Loucy (cell line): ENCODE measurements at regions not wholly inside any gene's neighbourhood (a gene's known extent, or its start where the extent isn't known, plus 50 kb on each side); places are given as distances from the start of the nearest gene placed in this dataset.
A peak's percentile ranks its signal among the peaks of the same experiment; 100 is the strongest.

Experiments used
- H2AFZ ChIP-seq: fragments of 200-600 bp; sonication (generic); 2 replicates; pipeline ENCODE4 v1.6.0; 2016; ENCODE audit warnings: antibody characterized with exemption, mild to moderate bottlenecking, low read length, moderate library complexity
- H3F3A ChIP-seq: fragments of 200-600 bp; 2 replicates; pipeline ENCODE4 v1.6.0; 2016; ENCODE audit warnings: antibody characterized with exemption, low read depth, mild to moderate bottlenecking
- H3K27me3 ChIP-seq: fragments of 200-600 bp; sonication (generic); 2 replicates; pipeline ENCODE4 v1.6.1; 2014; ENCODE audit warnings: low read length, mild to moderate bottlenecking; ENCODE audit not compliant: insufficient read depth, poor library complexity, severe bottlenecking
- H3K36me3 ChIP-seq: fragments of 200-600 bp; sonication (generic); 2 replicates; pipeline ENCODE4 v1.6.1; 2016; ENCODE audit warnings: low read length; ENCODE audit not compliant: insufficient read depth
- H3K4me1 ChIP-seq: fragments of 200-600 bp; sonication (generic); 2 replicates; pipeline ENCODE4 v1.5.1; 2014; ENCODE audit warnings: low read length, mild to moderate bottlenecking; ENCODE audit not compliant: insufficient read depth, poor library complexity, severe bottlenecking
- H3K4me2 ChIP-seq: fragments of 200-600 bp; sonication (generic); 2 replicates; pipeline ENCODE4 v1.6.0; 2014; ENCODE audit warnings: antibody characterized with exemption, low read length, low read depth, mild to moderate bottlenecking; ENCODE audit not compliant: poor library complexity, severe bottlenecking
- H3K4me3 ChIP-seq: fragments of 200-600 bp; sonication (generic); 2 replicates; pipeline ENCODE4 v1.5.1; 2014; ENCODE audit warnings: low read length, mild to moderate bottlenecking, mixed read lengths; ENCODE audit not compliant: poor library complexity, severe bottlenecking
- H3K79me2 ChIP-seq: fragments of 200-600 bp; sonication (generic); 2 replicates; pipeline ENCODE4 v1.6.1; 2014; ENCODE audit warnings: low read length; ENCODE audit not compliant: insufficient read depth
- H3K9ac ChIP-seq: fragments of 200-600 bp; sonication (generic); 2 replicates; pipeline ENCODE4 v1.6.0; 2014; ENCODE audit warnings: mild to moderate bottlenecking, low read depth, low read length, moderate library complexity; ENCODE audit not compliant: poor library complexity, severe bottlenecking
- H3K9me2 ChIP-seq: fragments of 200-600 bp; sonication (generic); replicated peaks from 2 replicates; pipeline ENCODE4 v1.6.1; 2016; ENCODE audit warnings: low read depth, low read length, mixed read lengths
- H3K9me3 ChIP-seq: fragments of 200-600 bp; sonication (generic); 2 replicates; pipeline ENCODE4 v1.6.1; 2014; ENCODE audit warnings: mild to moderate bottlenecking, antibody characterized with exemption, low read length, low read depth; ENCODE audit not compliant: insufficient read depth
- H4K20me1 ChIP-seq: fragments of 200-600 bp; sonication (generic); 2 replicates; pipeline ENCODE4 v1.6.0; 2014; ENCODE audit warnings: antibody characterized with exemption, low read length, mild to moderate bottlenecking; ENCODE audit not compliant: insufficient read depth, poor library complexity, severe bottlenecking
- EZH2phosphoT487 ChIP-seq: fragments of 200-600 bp; IDR thresholded peaks from 2 replicates; pipeline ENCODE4 v1.6.1; 2018; ENCODE audit warnings: antibody characterized with exemption, mild to moderate bottlenecking, moderate library complexity, borderline replicate concordance
- TF ChIP-seq, protein P1 (sequence below): fragments of 200-600 bp; sonication (generic); conservative IDR thresholded peaks from 2 replicates; pipeline ENCODE4 v1.5.1; 2014; ENCODE audit warnings: mild to moderate bottlenecking, antibody characterized with exemption, low read length

DNA sequence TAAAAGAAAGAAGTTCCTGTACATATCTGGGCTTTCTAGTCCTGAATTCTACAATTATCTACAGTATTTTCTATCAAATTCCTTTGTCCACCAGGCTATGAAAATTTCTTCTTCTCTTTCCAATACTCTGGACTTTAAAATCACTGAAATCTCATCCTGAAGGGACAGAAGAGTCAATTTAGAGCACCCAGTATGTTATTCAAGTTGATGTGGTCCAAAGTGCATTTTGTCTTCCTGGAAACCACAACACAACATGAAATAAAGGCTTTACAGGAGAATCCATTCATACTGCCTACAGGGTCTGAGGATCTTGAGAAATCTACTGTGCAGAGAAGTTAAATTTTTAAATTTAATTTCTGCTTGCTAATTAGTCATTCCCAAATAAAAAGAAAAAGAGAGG, 94.9 kb upstream of the ADGRF1 start:
- H3K9me3 ChIP-seq = no peaks in the 10 kb centered on the region
- H3K9ac ChIP-seq = no peak overlapping the region
- H3K79me2 ChIP-seq = no peaks in the 10 kb centered on the region
- H3K27me3 ChIP-seq = no peaks in the 10 kb centered on the region
- H3K36me3 ChIP-seq = no peaks in the 10 kb centered on the region
- no peaks in the 10 kb centered on the region for H3F3A ChIP-seq
- no peak for TF ChIP-seq EZH2phosphoT487
- TF ChIP-seq, protein P1, sequence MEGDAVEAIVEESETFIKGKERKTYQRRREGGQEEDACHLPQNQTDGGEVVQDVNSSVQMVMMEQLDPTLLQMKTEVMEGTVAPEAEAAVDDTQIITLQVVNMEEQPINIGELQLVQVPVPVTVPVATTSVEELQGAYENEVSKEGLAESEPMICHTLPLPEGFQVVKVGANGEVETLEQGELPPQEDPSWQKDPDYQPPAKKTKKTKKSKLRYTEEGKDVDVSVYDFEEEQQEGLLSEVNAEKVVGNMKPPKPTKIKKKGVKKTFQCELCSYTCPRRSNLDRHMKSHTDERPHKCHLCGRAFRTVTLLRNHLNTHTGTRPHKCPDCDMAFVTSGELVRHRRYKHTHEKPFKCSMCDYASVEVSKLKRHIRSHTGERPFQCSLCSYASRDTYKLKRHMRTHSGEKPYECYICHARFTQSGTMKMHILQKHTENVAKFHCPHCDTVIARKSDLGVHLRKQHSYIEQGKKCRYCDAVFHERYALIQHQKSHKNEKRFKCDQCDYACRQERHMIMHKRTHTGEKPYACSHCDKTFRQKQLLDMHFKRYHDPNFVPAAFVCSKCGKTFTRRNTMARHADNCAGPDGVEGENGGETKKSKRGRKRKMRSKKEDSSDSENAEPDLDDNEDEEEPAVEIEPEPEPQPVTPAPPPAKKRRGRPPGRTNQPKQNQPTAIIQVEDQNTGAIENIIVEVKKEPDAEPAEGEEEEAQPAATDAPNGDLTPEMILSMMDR = no peak
- no peak overlapping the region for H2AFZ ChIP-seq
- no peaks in the 10 kb centered on the region for H3K9me2 ChIP-seq
- no peak overlapping the region for H3K4me2 ChIP-seq
- H3K4me3 ChIP-seq = no peak overlapping the region
- H3K4me1 ChIP-seq = peaks cover 21% of the 10 kb centered on the region
- H4K20me1 ChIP-seq = no peaks in the 10 kb centered on the region

DNA sequence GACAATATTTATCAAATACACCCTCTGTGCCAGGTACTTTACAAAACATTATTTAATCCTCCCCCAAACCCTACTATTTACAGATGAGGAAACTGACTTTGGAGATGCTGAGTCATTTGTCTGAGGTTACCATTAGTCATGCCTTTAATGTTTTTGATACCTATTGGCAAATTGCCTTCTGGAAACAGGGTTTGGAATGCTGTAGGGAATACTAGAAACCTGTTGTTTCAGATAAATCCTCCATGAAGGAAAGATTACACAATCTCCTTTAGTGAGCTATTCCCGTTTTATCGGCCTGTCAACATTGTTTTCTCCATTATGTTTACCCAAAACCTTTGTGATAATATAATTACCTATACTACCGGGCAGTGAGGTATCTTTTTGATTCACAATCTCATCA, 93.6 kb upstream of the ADGRF1 start:
- Histone ChIP-seq H3K79me2 (no peaks in the 10 kb centered on the region), H3K4me2 (no peak overlapping the region), H3K27me3 (no peaks in the 10 kb centered on the region), H3K4me3 (no peak overlapping the region), H3K9ac (no peak overlapping the region), H2AFZ (no peak overlapping the region), H4K20me1 (no peaks in the 10 kb centered on the region), H3K9me2 (no peaks in the 10 kb centered on the region), H3K9me3 (no peaks in the 10 kb centered on the region), H3K4me1 (peaks cover 21% of the 10 kb centered on the region), H3K36me3 (no peaks in the 10 kb centered on the region), H3F3A (no peaks in the 10 kb centered on the region)
- TF ChIP-seq, protein P1 = no peak
- TF ChIP-seq EZH2phosphoT487 = no peak

DNA sequence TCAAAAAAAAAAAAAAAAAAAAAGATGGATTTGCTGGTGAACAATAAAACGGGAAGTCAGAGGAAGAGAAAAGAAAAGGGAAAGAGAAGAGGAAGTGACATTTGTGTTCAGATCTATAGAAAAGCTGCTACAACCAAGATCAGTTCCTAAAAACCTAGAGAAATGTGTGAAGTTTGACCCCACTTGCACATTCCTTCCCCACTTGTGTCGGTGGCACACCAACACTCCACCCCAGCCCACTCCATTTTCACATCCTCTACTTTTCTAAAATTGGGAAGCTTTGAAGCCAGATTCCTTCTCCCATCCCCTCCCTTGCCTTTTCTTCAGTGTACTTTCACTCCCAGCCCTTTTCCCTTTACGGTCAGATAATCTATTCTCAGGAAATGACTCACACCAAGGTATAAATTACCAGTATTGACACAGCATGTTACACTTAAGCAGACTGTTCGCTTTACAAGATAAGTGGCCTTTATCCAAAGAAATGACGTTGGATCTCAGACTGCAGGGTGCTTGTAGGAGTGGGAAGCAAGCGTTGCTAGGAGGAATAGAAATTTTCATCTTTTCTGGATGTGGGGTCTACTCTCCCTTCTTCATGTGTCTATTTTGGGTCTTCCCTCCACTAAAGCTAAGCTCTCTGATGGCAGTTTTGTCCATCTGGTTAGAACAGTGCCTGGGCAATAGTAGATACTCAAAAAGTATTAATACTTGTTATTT, 92.5 kb upstream of the ADGRF1 start:
- H3K9me2 ChIP-seq = no peaks in the 10 kb centered on the region
- H3K4me1 ChIP-seq = peaks cover 24% of the 10 kb centered on the region
- no peak overlapping the region for H3K4me3 ChIP-seq
- no peaks in the 10 kb centered on the region for H4K20me1 ChIP-seq
- no peak overlapping the region for H3K9ac ChIP-seq
- TF ChIP-seq EZH2phosphoT487 = no peak
- TF ChIP-seq, protein P1 = no peak
- H2AFZ ChIP-seq = no peak overlapping the region
- H3K9me3 ChIP-seq = no peaks in the 10 kb centered on the region
- H3K4me2 ChIP-seq = peak overlapping the region; percentile 18
- H3K79me2 ChIP-seq = no peaks in the 10 kb centered on the region
- no peaks in the 10 kb centered on the region for H3K27me3 ChIP-seq
- H3F3A ChIP-seq = no peaks in the 10 kb centered on the region; the same call in 1 of the 2 replicates
- H3K36me3 ChIP-seq = no peaks in the 10 kb centered on the region
